ENCODE measurements at regions not wholly inside any gene's neighbourhood (a gene's known extent, or its start where the extent isn't known, plus 50 kb on each side); places are given as distances from the start of the nearest gene placed in this dataset.

DNA sequence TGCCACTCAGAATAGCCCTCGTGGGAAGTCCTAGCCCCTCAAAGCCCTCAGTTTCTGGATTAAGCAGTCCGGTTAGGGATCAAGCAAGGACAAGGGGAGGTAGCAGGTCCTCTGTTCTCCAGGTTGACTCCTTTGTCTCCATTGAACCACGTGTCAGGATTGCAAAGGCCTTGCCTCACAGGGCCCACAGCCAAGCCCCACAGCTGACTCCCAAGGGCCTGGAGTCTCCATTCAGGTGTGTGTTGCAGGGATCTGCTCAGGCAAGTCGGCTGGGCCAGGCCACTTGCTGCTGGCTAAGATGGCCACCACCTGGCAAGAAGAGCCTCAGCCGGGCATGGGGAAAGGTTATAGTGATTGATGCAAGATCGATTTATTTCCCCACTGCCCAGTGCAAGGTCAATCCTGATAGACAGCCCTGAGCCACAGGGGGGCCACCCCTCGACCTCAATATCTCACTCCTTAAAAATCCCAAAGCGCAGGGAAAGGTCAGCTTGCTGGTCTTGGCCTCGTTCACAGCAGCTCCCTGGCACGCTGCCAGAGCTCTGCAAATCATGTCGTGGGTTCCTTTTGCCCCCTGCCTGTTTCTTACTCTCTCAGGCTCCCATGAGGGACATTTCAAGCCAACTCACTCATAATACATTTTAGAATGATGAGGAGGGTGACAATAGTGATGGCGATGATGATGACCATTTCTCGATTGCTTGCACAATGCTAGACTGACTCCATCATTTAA, 75.9 kb downstream of the EDN3 start:
- no peak for DNase-seq (ENCODE audit: low spot score)

DNA sequence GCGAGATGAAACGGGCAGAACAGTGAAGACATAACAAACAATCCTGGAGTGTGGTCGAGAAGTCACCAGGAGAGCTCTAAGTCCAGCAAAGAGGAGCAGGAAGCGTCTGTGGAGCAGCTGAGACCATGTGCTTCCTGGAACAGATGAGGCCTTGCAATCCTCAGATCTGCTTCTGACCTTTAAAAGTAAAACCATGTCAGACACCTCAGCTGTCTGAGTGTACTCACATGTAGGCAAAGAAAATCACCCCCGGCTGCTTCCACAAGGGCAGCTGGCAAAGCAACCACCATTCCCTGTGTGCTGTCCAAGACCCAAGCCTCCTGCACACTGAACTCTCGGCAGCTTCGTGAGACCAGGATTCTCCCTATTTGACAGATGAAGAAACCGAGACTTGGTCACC, 76.6 kb downstream of the EDN3 start:
- DNase-seq (ENCODE audit: low spot score), result no peak

DNA sequence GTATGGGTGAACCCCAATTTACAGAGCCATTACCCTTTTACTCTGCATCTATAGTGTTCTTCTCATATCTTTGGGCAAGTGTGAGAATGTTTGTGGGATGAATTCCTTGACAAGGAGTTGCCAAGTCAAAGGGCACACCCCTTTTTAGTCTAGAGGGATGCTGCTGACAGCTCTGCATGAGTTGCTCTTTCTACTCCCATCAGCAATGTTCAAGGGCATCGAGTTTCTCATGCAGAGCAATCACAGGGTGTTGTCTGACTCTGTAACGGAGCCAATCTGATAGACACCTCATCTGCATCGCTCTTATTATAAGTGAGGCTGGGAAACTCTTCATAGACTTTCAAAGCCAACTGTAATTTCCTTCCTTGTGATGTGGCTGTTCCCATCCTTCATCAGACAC, 77.4 kb downstream of the EDN3 start:
- DNase-seq (ENCODE audit: low spot score), result no peak

DNA sequence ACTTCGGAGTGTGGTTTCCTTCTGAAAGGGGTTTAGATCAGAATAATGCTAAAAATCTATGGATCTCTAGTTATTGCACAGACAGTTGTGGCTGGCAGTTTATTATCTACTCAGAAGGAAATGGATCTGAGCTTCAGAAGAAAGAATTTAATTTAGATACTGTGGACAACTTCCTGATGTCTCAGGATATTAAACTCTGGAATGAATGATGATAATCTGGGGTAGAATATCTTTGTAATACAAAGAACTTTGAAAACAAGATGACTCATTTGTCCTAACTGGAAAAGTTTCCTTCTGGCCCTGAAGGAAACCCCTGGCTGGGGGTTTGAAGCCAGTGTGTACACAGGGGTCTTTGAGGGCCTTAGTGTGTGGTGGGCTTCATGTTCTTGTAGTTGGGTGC, 78.0 kb downstream of the EDN3 start:
- no peak for DNase-seq (ENCODE audit: low spot score)

DNA sequence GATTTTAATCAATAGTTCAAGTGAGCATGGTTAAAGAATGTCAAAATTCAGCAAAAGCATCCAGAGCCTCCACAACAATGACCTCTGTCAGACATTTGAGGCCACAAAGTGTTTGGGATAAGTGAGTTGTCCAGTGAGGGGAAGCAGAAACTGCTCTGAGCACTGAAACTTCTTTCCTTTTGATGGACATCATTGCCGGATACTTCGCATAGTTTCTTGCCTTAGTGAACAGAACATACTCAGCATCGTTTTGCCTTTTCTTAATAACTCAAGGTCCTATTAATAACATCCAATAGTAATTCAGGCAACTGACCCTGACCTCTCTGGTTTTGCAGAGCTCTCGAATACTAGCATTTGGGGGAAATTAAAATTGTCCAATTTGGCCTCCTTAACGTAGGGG, 78.6 kb downstream of the EDN3 start:
- DNase-seq (ENCODE audit: low spot score), result no peak

DNA sequence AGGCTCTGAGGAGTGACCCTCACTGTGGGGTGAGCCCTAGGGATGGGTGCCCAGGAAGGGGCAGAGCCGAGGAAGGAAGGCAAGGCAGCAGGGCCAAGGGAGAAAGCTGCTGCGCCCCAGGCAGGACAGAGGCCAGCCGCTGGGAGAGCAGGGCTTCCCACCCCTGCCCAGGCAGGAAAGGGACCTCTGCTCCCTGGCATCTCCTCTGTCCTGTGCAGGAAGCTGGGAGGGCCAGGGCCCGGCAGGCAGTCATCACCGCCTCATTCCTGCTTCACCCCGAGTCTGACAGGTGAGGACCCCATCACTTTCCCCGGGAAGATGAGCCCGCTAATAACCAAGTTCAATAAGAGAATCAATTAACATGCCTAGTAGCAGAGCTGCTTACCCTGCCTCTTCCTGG, 81.3 kb downstream of the EDN3 start:
- no peak for DNase-seq (ENCODE audit: low spot score)

DNA sequence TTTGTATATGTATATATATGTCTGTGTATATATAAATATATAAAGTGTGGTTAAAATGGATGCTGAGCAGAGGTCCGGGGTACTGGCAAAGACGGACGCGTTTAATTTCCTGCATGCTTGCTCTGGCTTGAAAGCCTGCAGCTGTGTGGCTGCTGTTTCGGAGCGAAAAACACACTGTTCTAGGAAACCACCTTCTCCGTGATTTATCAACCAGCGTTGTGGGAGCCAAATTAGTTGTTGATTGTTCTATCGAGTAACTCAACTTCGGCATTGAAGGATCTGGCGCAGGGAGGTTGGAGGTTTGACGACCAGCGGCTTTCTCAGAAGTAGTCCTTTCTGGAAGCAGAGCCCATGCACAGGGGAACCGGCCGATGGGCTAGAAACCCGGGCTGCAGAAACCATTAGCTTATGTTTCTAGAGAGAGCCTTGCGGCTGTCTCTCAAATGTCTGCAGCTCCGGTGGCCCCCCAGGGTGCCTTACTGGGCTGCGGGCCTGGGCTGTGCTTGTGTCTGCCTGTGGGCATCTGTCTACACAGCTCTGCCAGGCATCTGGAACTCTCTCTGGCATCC, 81.8 kb downstream of the EDN3 start:
- DNase-seq (ENCODE audit: low spot score), result no peak

DNA sequence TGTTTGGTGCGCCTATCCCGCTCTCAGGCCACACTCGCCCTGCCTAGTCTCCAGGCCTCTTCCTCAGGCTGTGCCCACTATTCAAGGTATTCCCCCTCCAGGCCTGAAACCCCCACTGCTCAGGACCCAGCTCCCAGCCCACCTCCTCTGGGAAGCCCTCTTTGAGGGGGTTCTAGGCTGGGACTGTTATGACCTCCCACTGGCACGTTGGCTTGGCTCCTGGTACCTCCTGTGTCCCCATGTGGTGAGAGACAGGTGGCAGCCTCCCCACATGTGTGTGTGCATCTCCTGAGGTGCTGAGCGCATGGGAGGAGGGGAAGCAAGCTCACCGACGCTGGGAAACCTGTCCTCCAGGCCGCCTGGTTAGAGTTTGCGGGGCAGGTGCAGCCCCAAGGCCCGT, 82.5 kb downstream of the EDN3 start:
- DNase-seq (ENCODE audit: low spot score), result no peak

DNA sequence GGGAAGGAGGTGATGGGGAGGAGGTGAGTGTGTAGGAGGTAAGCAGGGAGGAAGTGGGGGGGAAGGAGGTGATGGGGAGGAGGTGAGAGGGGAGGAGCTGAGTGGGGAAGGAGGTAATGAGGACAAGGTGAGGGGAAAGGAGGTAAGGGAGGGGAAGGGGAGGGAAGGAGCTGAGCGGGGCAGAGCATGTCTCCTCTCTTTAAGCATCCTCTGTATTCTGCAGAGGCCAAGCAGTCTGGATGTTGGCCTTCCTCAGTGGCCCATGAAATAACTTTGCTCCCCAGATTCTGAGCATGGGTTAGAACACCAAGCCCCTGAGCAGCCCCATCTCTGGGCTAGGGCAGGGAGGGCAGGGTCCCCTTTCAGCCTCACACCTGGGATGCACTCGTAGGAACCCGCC, 84.6 kb downstream of the EDN3 start:
- DNase-seq (ENCODE audit: low spot score), result no peak

DNA sequence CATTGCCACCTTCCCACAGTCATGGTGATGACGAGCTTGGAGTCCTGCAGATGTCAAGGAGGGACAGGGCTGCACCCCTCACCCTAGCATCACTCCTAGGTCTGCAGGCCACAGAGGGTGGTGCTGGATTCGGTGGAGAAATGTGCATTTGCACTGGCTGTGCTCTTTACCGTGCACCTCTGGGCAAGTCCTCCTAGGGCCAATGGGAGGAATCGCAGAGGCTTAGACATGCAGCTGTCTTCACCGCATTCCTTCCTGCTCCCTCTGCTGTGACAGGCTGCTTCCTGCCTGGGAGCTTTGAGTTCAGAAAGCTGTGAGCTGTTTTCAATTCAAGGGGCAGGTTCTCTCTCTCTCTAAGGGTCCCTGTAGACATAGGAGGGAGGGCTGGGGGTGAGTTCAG, 85.1 kb downstream of the EDN3 start:
- no peak for DNase-seq (ENCODE audit: low spot score)

DNA sequence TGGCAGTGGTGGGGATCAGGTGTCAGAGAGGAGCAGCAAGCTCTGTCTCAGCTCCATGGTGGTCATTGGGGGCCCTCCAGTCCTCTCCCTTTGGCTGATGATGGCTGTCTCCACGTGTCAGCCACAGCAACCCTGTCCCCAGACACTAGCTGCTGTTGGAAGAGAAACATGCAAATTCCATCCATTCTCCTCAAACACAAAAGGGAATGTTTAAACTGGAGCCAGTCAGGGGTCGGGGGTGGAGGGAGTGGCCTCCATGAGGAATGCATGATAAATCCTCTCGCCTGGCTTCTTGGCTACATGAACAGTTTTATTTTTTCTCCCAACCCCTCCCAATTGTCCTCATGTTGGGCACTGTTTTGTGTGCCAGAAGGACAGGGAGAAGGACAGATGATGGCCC, 86.4 kb downstream of the EDN3 start:
- DNase-seq (ENCODE audit: low spot score), result no peak

DNA sequence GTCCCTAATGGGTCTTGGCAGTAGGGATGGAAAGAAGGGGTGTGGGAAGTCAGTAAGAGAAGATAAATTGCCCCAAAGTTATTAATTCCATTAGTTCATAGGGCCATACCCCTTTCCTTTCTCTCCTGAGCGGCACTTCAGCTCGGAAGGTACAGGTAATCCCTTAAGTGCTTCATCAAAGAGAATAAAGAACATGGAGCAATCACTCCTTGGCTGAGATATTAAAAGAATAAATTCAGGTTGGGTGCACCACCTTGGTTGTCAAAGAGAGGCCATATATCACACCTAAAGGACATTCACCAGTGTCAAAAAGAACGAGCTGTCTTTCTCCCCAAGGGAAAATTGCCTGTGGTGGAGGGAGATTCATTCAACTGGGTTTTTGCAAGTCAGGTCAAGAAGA, 87.5 kb downstream of the EDN3 start:
- no peak for DNase-seq (ENCODE audit: low spot score)

DNA sequence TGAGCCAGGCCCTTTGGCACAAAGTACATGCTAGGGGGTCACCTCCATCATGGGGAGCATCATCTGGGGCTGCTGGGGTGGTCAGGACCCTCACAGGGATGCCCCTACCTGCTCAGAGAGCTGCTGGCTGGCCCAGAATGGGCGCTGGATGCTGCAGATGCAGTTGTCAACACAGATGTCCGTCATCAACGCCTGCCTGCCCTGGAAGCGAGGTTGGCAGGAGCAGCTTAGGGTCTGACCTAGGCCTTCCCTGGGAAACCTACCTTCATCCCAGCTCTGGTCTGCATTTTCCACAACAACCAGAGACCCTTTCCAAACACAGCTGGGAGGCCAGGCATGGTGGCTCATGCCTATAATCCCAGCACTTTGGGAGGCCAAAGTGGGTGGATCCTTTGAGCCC, 88.0 kb downstream of the EDN3 start:
- no peak for DNase-seq (ENCODE audit: low spot score)

DNA sequence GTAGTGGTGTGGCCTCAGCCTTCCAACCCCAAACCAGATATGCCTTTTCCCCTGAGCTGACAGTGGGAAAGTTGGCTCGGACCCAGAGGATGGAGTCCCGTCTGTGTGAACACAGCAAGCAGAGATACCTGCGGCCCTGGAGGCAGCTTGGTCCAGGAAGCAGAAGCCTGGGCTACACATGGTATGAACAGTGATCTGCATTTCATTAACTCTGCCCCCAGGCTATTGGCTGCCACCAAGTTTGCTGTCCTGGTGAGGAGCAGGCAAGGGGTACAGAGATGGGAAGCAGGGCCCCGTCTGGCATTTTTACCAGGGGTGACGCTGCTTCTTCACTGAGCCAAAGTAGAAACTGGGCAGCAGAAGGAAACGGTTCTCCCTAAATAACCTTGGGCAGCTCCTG, 90.0 kb downstream of the EDN3 start:
- DNase-seq (ENCODE audit: low spot score), result no peak

DNA sequence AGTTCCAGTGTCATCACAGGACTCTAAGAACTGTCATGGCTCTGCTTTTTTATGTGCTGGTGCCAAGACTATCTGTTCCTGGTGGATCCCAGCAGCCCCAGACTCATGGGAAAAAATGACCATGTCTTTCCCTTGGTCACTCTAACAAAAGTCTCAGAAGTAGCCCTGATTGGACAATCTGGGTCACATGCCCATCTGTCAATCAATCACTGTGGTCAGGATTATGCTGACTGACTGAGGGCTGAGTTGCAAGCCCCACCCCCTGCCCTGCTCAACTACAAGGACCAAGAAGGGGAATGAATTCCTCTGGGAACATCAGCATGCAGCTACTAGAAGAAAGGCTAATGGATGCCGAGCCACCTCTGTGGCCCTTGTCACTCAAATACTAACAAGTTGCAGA, 91.6 kb downstream of the EDN3 start:
- no peak for DNase-seq (ENCODE audit: low spot score)

DNA sequence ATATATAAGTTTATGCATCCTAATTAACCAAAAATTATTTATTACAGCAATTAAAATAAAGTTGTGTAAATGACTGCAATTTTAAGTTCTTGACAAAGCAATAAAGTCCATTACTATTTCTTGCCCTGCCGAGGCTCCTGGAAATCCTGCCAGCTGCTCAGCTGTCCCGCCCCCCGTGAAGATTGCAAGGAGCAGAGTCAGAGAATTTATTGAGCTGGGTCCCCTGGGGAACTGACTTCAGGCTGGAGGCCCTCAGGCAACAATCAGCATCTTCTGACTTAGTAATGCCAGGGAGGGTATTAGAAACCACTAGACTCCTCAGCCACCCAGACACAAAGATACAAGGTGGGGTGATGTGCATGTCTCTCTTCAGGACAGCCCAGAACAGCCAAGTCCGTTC, 92.3 kb downstream of the EDN3 start:
- no peak for DNase-seq (ENCODE audit: low spot score)

DNA sequence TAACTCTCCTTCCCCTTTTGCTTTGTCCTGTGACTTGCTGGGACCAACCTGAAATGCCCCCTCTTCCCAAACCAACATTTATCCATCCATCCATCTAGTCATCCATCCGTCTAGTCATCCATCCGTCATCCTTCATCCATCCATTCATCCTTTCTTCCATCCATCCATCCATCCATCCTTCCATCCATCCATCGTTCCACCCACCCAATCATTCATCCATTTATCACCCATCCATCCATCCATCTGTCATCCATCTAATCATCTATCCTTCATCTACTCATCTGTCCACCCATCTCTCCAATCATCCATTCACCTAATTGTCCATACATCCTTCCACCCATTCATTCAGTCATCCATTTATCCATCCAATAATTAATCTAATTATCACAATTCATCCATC, 92.7 kb downstream of the EDN3 start:
- DNase-seq (ENCODE audit: low spot score), result no peak

DNA sequence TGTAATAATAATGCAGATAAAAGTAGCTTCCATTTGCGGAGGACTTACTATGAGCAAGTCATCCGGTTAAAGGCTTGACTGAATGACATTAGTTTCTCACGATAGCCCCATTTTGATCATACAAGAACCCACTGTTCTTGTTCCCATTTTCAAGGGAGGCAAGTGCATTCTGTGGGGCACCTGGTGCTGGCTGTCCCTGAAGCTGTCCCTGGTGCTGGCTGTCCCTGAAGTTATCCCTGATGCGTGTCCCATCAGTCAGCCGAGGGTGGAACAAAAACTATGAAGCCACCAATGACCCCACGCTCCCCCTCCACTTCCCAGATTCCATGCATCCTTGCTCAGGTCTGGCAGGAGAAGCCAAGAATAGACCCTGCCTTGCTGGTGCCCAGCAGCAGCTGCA, 95.3 kb downstream of the EDN3 start:
- no peak for DNase-seq (ENCODE audit: low spot score)

DNA sequence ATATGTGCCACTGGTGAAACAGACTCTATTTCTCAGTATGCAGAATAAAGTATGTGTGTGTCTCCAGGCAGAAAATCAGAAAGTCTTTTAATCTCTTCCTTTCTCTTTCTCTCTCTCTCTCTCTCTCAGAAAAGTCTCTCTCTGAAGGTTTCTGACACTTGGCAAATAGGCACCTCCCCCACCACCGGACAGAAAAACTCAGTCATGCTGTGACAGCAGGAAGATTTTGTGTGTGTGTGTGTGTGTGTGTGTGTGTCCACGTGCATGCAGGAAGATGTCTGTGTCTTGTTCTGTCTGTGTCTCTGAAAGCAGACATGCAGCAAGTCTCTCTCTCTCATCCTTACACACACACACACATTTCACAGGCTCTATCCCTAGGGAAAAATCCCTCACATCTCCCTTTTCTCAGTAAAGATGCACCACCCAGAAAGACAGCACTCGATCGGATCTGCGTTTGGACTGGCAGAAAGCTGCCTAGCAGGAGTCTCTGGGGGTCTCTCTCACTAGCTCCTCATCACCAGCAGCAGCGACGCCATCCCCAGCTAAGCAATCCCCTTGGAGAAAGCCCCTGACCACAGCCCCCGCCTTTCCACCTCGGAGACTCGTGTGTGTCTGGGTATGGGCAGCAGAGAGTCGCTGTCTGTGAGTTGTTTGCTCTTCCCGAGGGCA, 98.3 kb downstream of the EDN3 start:
- DNase-seq (ENCODE audit: low spot score), result no peak

DNA sequence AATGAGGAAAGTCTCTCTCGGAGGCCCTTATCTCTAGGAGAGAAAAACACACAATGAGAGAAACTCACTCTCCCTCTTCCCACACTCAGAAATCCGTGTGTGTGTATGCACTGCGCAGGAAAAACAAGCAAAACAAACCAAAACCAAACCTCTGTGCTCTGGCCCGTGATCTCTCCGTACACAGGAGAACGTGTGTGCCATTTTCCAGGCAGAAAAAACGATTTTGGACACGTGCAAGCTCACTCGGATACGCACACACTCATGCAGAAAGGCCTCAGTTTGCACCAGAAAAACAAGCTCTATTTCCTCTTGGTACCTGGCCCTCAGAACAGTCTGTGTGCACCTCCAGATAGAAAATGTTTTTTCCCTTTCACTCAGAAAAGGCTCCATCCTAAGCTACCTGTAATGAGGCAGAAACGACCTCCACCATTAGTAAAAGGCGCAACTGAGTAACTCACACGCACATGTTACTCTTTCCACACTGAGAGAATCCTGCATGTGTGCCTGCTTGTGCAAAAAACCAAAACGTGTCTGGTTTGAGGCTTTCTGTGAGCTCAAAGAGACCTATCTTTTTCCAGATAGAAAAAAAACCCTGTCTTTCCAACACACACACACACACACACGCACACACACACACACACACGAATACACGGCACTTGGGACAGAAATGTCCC, 99.2 kb downstream of the EDN3 start:
- no peak for DNase-seq (ENCODE audit: low spot score)

DNA sequence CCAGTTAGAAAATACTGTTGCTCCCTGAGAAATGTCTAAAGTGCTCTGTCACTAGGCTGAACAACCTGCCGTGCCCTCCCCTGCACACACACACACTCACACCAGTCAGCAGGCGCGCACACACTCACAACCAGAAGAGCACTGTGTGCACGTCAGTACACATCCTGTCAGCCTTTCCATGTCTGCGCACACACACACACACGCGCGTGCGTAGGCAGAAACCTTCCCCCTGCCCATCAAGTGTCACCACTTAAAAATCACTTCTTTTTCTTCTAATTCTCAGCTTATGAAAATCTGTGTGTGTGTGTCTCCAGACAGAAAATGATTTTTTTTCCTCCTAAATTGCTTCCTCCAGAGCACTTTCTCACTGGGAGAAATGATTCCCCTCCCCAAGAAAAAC, 100.3 kb downstream of the EDN3 start:
- DNase-seq (ENCODE audit: low spot score), result no peak

DNA sequence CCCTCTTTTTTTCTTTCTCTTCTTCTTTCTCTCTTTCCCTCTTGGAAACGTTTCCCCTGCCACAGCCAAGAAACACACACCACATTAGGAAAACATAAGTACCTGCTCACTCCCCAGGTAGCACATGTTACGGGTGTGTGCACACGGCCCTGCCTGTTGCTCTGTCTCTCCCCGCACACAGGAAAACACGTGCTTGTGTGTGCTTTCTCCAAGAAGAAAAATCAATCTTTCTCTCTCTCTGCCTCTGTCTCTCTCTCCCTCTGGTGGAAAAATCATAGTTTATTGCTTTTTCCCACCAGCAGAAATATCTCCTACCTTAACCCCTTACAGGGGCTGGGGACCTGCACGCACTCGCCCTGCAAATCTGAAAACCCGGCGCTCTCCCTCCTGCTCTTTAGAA, 102.3 kb downstream of the EDN3 start:
- DNase-seq (ENCODE audit: low spot score), result no peak

DNA sequence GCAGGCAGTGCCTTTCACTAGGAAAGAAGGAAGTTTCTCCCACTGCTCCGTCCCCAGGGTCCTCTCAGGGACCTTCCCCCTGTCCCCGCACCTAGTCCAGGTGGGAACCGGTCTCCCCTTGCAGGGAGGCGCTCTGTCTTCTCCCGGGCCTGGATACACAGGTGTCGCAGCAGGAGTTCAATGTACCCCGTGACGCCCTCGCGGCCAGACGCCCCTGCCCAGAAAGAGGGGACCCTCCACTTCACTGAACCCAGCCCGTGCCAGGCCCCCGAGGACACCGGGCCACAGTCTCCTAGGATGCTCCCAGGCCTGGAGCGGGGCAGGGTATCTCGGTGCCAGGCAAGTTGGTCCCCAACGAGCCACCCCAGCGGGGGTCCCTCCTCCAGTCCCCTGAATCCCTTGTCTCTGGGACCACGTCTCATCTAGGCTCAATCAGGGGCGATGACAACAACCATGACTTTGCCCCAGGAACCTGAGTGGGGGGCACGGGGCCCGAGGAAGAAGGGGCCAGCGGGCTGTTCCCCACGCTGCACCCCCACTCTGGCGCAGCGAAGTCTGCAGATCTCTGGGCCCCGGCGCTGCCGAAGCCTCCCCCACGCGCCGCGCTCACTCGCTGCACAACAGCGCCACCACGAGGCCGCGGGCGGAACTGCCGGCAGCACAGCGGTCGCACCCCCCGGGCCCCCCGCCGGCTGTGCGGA, 103.0 kb downstream of the EDN3 start:
- DNase-seq (ENCODE audit: low spot score), result peak; percentile 17

Data from hematopoietic multipotent progenitor cell treated with erythropoietin and hydrocortisone succinate and interleukin-3 and kit ligand, for 17 days (in vitro differentiated cells).